H54 (cell line): ENCODE measurements at regions not wholly inside any gene's neighbourhood (a gene's known extent, or its start where the extent isn't known, plus 50 kb on each side); places are given as distances from the start of the nearest gene placed in this dataset.

Experiments
- DNase-seq: peaks from one replicate; pipeline ENCODE4 v3.0.0; 2011; ENCODE audit warnings: low spot score, mixed read lengths; ENCODE audit not compliant: insufficient read length
- FAIRE-seq: peaks from 3 replicates; lab custom pipeline; 2011; peaks lifted over from hg19 to GRCh38; lab: Jason Lieb, UNC
- POLR2A ChIP-seq: IDR thresholded peaks from 2 replicates; pipeline ENCODE4 v1.6.1; 2011; ENCODE audit warnings: low read depth, mild to moderate bottlenecking, low read length

GRCh38 chr3:31047673-31048072, 153.2 kb upstream of the GADL1 start:
- no peak for TF ChIP-seq POLR2A
- FAIRE-seq (no peak), DNase-seq (no peak)

- no peak for TF ChIP-seq POLR2A
- DNase-seq (no peak), FAIRE-seq (no peak)
Measured at GRCh38 chr3:31048143-31048542, 153.7 kb upstream of the GADL1 start.

GRCh38 chr3:31050296-31050695, 155.8 kb upstream of the GADL1 start:
- TF ChIP-seq POLR2A, result no peak
- DNase-seq (no peak), FAIRE-seq (no peak)

- DNase-seq (no peak), FAIRE-seq (no peak)
- TF ChIP-seq POLR2A, result no peak
Measured at GRCh38 chr3:31051226-31051625, 156.8 kb upstream of the GADL1 start.

GRCh38 chr3:31053299-31053698, 158.8 kb upstream of the GADL1 start:
- FAIRE-seq, result no peak
- no peak for DNase-seq
- no peak for TF ChIP-seq POLR2A

GRCh38 chr3:31054032-31054431, 159.6 kb upstream of the GADL1 start:
- DNase-seq, result no peak
- FAIRE-seq, result peak; percentile 80
- no peak for TF ChIP-seq POLR2A

- no peak for DNase-seq
- FAIRE-seq, result no peak
- no peak for TF ChIP-seq POLR2A
Measured at GRCh38 chr3:31055757-31056156, 161.3 kb upstream of the GADL1 start.

GRCh38 chr3:31057891-31058290, 163.4 kb upstream of the GADL1 start:
- DNase-seq, result no peak
- no peak for FAIRE-seq
- TF ChIP-seq POLR2A, result no peak

- DNase-seq (no peak), FAIRE-seq (no peak)
- no peak for TF ChIP-seq POLR2A
Measured at GRCh38 chr3:31064021-31064420, 169.6 kb upstream of the GADL1 start.

- no peak for FAIRE-seq
- no peak for DNase-seq
- TF ChIP-seq POLR2A, result no peak
Measured at GRCh38 chr3:31065765-31066164, 171.3 kb upstream of the GADL1 start.

- TF ChIP-seq POLR2A, result no peak
- DNase-seq, result peak; percentile 26
- peak; percentile 99 for FAIRE-seq
Measured at GRCh38 chr3:31067004-31067403, 172.5 kb upstream of the GADL1 start.

GRCh38 chr3:31075471-31075870, 181.0 kb upstream of the GADL1 start:
- FAIRE-seq (no peak), DNase-seq (no peak)
- TF ChIP-seq POLR2A, result no peak

GRCh38 chr3:31075876-31076275, 181.4 kb upstream of the GADL1 start:
- DNase-seq (no peak), FAIRE-seq (no peak)
- TF ChIP-seq POLR2A, result no peak

- DNase-seq (peak; percentile 52), FAIRE-seq (peak; percentile 99)
- no peak for TF ChIP-seq POLR2A
Measured at GRCh38 chr3:31077021-31077601, 182.7 kb upstream of the GADL1 start.

- no peak for DNase-seq
- no peak for TF ChIP-seq POLR2A
- peak; percentile 67 for FAIRE-seq
Measured at GRCh38 chr3:31077826-31078225, 183.4 kb upstream of the GADL1 start.

- no peak for DNase-seq
- TF ChIP-seq POLR2A, result no peak
- no peak for FAIRE-seq
Measured at GRCh38 chr3:31079689-31080088, 185.2 kb upstream of the GADL1 start.
